ENCODE measurements at regions not wholly inside any gene's neighbourhood (a gene's known extent, or its start where the extent isn't known, plus 50 kb on each side); places are given as distances from the start of the nearest gene placed in this dataset.
"Not testable (repeated sequence)": the region's sequence is repeated elsewhere in the genome, so short reads cannot be mapped to it uniquely, and the experiment has no call there.

DNA sequence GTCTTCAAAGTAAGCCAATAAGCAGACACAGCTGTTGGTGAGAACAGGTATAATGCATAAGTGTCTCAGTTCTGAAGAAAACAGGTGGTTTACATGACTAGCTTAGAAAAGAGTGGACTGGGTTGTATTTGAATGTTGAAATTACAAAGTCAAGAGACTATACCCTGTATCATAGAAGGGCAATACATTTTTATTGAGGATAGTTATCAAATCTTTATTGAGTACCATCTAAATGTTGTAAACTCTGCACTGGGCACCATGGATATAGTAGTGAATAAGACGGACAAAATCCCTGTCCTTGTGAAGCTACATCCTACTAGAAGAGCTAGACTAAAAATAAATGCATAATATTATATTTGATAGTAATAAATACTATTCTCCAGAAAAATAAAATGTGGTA lies 88.5 kb upstream of the CDC42EP3 start:
- DNase-seq = not testable (repeated sequence)

DNA sequence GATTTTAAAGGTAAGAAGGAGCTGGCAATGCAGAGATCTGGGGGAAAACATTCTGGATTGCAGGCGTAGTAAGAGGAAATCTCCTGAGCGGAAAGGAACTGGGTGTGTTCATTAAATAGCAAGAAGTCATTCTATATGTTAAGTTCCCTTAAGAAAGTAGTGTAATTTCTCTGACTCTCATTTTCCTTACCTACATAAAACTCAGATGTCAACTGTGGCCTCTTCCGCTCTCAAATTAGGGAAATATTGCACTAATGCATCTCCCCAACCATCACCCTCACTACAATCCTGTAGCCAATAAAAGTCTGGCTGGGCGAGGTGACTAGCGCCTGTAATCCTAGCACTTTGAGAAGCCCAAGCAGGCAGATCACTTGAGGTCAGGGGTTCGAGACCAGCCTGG lies 89.0 kb upstream of the CDC42EP3 start:
- DNase-seq = no peak

DNA sequence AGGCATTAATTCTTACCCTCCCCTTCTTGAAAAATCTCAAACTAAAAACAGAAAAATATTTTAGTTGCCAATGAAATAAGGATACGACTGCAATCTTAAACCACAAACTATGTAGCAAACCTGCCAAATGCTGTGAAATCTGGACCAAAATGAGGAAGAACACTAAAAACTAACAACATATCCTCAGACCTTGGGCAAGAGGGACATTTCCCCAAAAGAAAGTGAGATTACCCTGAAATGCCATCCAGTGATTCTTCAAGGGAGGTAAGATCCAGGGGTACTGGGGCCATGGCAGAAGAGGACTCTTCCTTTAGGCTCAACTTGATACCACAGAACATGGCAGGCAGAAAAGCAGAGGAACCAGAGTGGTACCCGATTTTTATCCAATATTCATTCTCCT lies 90.8 kb upstream of the CDC42EP3 start:
- peak; percentile 54 for DNase-seq

DNA sequence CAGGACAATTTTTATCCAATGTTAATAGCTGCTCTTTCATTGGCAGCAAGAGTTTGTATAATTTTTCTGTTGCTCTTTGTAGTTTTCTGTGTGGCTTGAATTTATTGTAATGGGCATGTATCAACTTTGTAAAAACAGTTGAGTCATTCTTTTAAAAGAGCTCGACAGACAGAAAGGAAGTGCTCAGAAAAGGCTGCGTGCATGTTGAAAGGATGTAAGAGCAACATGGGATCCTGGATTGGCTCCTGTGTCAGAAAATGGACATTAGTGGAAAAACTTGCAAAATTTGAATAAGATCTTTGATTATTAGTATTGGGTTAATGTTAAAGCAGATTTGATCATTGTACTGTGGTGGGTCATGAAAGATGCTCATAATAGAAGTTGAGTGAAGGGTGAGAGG lies 93.3 kb upstream of the CDC42EP3 start:
- no peak for DNase-seq

DNA sequence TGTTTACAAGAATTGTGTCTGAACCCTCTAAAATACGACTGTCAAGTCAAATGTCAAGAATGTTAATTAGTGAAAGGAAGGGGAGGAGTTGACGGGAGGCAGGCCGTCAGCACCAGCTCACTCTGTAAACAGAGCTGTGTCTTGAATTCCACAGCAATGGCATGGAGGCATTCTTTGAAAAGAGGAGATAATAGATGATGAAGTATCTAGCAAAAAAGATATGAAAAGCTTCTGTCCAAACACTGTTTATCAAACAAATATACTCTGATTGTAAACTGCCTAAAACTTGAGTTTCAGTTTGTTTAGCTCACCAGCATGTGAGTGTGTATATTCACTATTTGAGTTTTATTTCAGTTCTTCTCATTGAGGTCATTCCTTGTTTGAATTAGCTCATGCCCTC lies 94.7 kb upstream of the CDC42EP3 start:
- peak; percentile 63 for DNase-seq

DNA sequence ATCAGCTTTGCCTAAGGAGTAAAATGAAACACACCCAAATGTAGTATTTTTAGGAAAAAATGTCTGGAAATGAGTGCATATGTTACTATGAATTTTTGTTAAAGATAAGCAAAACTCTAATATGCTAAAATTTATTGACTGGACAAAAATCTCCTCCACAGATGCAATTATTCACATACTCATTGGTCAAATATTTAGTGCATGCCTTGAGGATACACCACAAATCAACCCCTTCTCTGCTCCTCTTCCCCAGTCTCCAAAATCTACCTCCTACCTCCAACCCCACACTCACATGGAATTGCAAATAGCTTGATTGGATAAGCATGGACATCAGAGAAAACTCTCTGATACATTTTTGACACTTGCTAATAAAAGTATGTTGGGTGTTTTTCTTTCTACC lies 95.6 kb upstream of the CDC42EP3 start:
- DNase-seq = peak; percentile 82

DNA sequence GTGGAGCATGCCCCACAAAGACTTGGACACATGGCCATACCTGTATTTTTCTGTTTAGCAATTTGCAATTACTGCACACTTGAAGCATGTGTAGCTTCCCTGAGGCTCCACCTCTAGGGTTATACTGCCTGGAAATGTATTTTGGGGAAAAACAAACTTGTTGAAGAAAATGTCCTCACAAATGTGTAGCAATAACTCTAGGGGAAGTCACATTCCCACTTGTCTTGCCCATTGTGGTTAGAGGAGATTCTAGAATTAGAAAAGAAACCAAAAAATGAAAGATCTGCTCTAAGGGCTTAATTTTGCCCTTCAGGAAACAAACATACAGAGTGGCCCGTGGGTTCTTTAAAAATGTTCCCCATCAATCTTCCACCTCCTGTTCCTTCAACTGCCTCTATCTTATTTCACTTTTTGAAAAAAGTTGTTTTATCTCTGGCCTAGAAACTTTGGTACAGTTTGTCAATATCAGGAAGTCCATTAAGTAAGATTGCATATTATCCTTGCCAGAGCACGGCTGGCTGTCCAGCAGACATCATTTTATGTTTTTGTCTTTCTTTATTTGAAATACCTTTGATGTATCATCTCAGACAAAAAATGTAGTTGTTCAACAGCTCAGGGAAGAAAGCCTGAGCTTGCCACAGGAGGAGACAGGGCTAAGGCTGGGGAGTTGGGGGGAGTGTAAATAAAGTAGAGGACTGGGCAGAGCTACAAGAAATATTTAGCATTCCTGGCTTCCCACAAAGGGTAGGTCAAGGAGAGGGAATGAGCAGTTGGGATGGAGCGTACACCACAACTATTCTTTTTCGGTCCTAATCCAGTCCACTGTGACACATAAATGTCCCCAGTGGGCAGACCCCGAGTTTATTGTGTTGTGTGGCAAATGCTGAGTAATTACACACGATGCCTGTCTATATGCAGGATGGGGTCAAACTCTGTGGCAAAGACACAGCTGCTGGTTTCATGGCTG lies 96.8 kb upstream of the CDC42EP3 start:
- DNase-seq = peak; percentile 99

DNA sequence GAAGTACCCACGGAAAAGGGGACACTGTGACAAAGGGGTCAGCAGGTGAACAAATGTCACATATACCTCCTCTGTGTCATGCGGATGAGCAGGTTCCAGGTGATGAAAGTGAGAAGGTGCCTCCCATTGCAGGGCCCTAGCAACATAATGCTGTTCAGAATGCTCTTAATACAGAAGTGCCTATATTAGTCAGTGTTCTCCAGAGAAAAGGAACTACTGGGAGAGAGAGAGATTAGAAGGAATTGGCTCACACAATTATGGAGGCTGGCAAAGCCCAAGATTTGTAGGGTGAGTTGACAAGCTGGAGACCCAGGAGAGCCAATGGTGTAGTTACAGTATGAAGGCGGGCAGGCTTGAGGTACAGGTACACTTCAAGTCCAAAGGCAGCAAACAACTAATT lies 98.1 kb upstream of the CDC42EP3 start:
- no peak for DNase-seq

DNA sequence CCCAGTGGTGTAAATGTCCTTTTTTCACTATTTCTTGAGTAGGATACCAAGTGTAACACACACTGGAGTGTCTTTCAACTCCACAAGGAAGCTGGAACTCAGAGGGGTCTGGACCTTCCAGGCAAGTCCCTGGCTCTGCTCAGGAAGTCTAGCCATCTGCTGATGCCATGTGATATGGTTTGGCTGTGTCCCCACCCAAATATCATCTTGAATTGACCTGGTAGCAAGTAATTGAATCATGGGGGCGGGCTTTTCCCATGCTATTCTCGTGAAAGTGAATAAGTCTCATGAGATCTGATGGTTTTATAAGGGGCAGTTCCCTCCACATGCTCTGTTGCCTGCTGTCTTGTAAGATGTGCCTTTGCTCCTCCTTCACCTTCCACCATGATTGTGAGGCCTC lies 99.4 kb upstream of the CDC42EP3 start:
- peak; percentile 51 for DNase-seq

DNA sequence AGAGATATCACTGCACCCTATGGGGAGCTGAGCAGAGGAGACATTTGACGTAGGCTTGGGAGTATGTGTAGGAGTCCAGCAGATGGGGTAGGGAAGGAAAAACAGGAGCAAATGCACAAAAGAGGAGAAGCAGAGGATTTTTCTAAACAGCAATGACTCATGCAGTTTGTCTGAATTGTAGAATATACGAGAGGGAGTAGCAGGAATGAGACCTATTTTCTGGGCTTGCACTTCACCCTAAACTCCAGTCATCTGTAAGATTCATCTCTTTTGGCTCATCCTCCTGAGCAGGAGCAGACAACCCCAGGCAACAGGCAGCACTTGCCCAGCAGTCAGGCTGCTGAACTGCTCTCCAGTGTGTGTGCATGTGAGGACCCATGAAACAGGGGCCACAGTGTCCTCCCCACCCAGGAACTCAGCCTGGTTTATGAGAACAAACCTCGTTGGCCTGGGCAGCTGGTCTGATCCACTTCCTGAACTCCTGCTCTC lies 100.2 kb upstream of the CDC42EP3 start:
- DNase-seq = peak; percentile 80

DNA sequence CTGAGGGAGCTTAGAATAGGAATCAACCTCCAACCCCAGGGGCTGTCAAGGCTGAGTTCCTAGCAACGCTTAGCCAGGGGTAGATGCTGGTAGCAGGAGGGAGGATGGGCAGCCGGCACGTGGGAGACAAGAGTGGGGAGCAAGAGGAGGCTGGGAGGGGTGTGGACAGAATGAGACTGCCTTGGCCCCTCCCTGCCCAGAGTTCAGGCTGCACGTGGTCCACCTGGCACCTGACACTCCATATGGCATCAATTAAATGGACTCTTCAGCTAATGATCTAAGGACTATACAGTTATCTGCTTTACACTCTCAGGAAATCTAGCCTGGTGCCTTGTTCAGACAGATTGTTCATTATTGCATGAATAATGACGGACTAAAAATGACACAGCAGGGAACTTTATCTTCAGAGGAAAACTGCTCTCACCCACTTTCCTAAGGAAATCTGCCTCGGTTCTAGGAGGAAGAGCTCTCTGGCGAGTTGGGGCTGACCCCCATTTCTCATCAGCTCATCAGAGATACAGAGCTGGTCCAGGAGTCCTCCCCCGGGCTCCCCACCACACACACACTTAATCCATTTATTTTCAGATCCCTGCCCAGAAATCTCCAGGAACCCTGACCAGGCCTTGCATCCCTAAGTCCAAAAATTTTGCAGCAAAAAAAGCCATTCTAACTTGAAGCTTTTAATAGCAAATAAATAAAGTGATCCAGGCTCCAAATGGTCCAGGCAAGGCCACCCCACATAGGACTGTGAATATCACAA lies 102.1 kb upstream of the CDC42EP3 start:
- DNase-seq = no peak

DNA sequence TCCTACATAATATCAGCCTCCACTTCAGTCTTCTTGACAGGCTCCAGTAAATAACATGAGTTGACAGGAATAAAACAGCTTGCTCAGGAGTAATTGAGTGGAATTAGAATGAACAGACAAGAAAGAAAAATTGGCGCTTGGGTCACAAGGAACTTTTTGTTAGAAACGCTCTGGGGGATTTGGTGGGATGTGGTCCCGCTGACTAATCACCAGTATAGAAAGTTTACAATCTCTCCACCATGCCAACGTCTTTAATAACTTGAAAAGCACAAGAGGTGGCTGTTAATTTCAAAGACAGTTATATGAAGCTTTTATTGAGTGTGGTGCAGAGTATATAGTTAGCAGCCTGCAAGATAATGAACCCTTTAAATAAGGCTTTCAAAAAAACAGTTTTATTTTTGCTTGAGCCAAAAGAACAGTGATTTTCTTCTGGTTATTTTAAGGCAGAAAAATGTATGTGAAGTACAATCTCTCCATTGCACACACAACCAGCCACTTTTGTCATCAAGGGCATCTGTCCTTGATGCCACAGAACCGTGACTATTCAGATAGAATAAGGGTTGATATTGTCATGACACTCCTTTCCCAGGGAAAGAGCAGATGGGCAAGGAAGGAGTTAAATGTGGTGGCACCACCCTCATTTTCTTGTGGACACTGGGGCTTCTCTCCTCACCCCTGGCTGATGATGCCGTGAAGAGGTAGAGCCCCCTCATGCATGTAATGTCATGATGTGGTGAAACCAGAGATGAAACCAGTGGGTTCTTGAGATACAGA lies 102.9 kb upstream of the CDC42EP3 start:
- DNase-seq = not testable (repeated sequence)

DNA sequence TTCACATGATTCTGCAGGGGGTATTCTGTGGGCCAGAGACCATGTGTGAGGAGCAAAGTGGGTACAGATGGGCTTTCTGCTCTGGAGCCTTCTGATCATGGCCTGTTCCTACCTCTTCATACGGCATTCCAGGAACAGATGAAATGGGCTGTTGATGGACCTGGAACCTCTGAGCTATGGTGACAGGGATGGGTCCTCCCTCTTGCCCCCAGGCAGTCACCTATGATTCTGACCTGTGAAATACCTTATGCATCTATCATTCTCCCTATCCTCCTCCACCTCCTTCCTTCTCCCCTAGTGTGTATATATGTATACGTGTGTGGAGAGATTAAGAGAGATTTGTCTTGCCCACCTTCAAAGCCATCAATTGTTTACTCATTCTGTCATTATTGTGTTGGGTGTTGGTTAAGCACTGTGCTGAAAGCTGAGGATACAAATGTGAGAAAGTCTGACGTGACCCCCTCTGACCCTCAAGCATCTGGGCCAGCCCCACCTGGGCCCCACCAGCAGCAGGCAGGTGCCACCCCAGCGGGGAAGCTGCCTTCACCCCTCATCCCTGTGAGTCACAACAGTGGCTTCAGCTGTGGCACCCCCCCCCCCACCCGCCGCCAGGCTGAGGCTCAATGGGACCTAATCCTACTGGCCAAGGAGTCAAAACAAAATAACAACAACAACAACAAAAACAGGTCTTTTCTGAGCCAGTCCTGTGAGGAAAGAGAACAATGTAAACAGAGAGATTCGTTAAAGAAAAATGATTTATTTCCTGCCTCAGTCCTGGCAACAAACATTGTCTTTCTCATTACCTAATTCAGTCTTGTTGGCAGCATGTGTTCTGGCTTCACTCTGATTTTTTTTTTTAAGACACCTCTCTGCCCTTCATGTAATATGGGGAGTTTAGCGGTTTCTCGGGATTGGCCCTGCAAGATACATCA lies 103.8 kb upstream of the CDC42EP3 start:
- no peak for DNase-seq

DNA sequence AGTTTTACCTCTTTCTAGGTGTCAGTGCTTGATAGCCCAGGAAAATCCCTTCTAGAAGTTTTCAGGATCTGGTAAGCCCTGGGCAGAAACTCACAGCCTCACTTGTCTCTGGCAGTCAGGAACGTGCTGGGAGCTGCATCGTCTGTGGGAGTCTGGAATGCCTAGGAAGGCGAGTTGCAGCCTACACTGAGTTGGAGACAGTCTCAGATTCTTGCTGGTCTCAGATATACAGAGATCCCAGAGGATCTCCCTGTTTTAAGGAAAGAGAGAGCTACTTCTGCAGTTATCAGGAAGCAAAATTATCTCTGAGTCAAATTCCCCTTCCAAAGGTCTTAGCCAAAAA lies 104.4 kb upstream of the CDC42EP3 start:
- peak; percentile 90 for DNase-seq

DNA sequence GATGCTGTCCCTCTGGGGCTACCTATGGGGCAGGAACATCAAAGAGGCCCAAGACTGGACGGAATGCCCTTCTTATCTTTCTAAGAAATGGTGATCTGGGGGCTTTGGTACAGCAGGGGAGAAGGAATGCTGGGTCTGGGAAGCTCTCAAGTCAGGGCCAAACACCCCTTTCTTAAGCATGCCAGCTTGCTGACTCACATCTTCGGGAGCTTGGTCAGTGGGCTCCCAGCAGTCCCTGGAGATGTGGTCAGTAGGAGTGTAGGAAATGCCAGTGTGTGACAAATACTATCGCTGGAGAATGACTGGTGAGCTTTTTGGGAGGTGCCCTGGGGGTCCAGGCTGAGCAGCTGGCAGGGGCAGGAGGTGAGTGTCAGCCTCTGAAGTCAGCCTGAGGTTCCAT lies 105.0 kb upstream of the CDC42EP3 start:
- DNase-seq = peak; percentile 97

DNA sequence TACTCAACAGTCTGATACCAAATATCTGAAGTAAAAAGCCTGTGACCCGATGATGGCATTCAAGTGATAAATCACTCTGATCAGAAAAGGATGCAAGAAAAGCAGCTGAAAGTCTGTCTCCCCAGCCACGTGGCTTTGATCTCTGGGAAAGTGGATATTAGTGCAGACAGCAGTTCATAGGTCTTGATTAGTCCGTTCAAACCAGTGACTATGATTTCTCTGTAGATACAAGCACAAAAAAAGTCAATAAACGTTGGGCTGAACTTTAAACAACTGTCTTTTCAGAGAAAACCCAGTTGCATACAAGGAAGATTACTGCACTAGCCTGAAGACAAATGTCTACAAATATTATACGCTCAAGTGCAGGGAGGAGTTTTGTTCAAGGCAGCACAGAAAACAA lies 107.7 kb upstream of the CDC42EP3 start:
- DNase-seq = no peak

DNA sequence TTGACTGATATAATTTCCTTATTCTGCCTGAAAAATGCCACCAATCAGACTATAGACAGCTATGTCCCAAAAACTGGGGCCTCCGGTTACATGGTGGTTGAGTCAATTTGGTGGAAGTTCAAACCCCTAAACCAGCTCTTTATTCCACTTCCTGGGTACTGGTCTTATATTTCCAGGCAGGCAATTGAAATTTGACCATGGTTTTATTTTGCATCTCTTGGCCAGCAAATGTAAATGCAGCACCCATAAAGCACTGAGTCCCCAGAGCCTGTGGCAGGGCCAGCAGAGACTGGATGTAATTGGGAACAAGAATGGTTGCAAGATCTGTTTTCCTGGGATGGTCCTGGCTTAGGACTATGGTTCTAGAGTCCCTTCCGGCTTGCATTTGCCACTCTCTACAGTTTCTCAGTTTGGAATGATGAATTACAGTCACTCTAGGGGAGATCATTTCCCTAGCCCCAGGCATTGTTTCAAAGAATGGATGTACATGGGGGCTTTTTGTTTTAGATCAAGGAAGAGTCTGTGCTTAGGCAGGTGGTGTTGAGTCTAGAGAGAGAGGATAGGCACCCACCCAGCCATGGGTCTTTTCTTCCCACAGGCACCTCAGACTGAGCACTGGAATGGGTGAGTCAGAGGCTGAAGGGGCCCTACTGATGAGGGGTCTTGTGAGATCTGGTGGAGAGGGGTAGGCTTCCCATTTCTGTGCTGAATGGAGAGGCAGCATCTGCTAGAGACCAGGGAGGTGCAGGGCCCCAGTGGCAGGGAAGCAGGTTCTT lies 108.4 kb upstream of the CDC42EP3 start:
- DNase-seq = no peak

DNA sequence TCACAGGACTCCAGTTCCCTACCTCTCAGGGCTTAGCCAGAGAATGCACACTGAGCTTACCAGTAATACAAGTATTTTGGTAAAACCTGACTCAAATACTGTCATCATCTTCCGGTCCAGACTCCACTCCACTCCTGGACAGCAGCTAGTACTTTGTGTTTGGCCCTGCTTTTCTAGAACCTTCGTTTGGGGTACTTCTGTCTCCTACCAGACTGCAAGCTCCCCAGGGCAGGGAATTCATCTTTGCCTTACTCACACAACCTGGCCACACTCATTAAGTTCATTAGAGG lies 108.9 kb upstream of the CDC42EP3 start:
- DNase-seq = no peak

DNA sequence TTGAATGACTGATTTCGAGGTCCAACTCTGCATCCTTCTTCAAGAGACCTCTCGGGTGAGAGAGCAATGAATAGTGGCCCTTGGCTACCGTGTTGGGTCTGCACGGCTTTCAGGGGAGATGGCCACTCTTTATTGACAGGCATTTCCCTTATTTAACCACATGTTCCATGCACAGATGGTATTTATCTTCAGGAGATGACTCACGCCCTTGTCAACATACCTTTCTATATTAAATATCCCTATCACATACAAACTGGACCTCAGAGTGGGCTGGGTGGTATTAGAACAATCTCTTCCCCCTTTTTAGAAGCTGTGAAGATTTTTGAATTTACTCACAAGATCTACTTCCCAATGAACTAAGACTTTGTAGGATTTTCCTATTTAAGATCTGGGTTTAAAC lies 109.6 kb upstream of the CDC42EP3 start:
- DNase-seq = peak; percentile 86

DNA sequence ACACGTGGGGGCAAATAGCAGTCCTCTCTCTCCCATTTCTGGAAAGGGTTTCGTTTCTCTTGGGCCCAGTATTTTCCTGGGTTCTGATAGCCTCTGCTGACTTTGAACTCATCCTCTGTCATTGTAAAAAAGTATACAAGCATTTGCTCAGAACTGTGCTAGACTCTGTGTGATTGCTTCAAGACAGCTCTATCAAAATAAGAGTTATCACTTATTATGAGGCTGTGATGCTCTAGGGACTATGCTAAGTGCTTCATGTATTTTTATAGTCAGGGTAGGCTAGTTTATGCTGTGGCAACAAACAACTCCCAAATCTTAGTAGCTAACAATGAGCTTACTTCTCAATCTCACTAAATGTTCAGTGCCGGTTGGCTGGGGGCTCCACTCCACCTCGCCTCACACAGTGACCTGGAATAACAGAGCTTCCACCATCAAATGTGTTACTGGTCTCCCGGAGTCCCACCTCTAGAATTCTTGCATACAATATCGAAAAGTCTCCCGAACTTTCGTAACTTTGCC lies 110.8 kb upstream of the CDC42EP3 start:
- DNase-seq = no peak

All from fibroblast of skin of scalp (primary cell).